Heart right ventricle (tissue), 16 donors: ENCODE measurements at regions not wholly inside any gene's neighbourhood (a gene's known extent, or its start where the extent isn't known, plus 50 kb on each side); places are given as distances from the start of the nearest gene placed in this dataset.

Source experiments
- ATAC-seq, 8 donors: fragments of 200-7000 bp; cut with Tn5 transposase; one replicate each; pipeline ENCODE4 v1.9.1; 2020; ENCODE audit warnings: mild to moderate bottlenecking in 8 of 8, moderate library complexity in 8 of 8, moderate number of reproducible peaks in 1 of 8
- DNase-seq, 2 donors: peaks; one replicate each; pipeline ENCODE4 v3.0.0-alpha.2; 2020
- H3K27ac ChIP-seq, 10 donors: fragments of 200-600 bp; sonication (generic) in 2 of 10; one replicate each; pipeline versions ENCODE4 v1.5.0 to v1.8.0; 2020 to 2022; ENCODE audit warnings: mild to moderate bottlenecking in 3 of 10
- H3K27me3 ChIP-seq, 7 donors: fragments of 200-600 bp; one replicate each; pipeline ENCODE4 v1.8.0; 2021 to 2022; ENCODE audit warnings: mild to moderate bottlenecking in 2 of 7
- H3K36me3 ChIP-seq, 9 donors: fragments of 200-600 bp; sonication (generic) in 1 of 9; one replicate each; pipeline versions ENCODE4 v1.5.0 to v1.8.0; 2020 to 2022; ENCODE audit warnings: mild to moderate bottlenecking in 2 of 9
- H3K4me1 ChIP-seq, 9 donors: fragments of 200-600 bp; sonication (generic) in 1 of 9; one replicate each; pipeline versions ENCODE4 v1.5.0 to v1.8.0; 2020 to 2022; ENCODE audit warnings: mild to moderate bottlenecking in 4 of 9
- H3K4me3 ChIP-seq, 10 donors: fragments of 200-600 bp; sonication (generic) in 2 of 10; one replicate each; pipeline versions ENCODE4 v1.5.0 to v1.8.0; 2020 to 2022; ENCODE audit warnings: mild to moderate bottlenecking in 7 of 10, moderate library complexity in 2 of 10
- H3K9me3 ChIP-seq, 11 donors: fragments of 200-600 bp in 10 of 11; sonication (generic) in 2 of 11; one replicate each; pipeline versions ENCODE4 v1.5.0 to v1.8.0; 2013 to 2022; ENCODE audit warnings: mild to moderate bottlenecking in 2 of 11, control low read depth in 1 of 11, moderate library complexity in 1 of 11
- WGBS, 2 donors: extraction: QIAGEN DNeasy Blood & Tissue Kit; methylation state at CpG; one replicate each; pipeline ENCODE4 v1.1.7; 2013; ENCODE audit warnings: inconsistent platforms in 1 of 2; 5-methylcytosine and 5-hydroxymethylcytosine counted together
- intact Hi-C, 10 donors: fragments of 100-400 bp; cut with DNase I; formaldehyde crosslinking; loops; one replicate each; pipeline versions ENCODE4 v1.11.1 to v1.14.2; 2022
- TF ChIP-seq, protein P1 (sequence below), 9 donors: fragments of 200-600 bp; sonication (generic) in 2 of 9; IDR thresholded peaks; one replicate each; pipeline versions ENCODE4 v1.5.0 to v1.8.0; 2021 to 2022; ENCODE audit warnings: antibody characterized with exemption in 9 of 9, mild to moderate bottlenecking in 5 of 9, moderate library complexity in 1 of 9
- donor health status: Arrhythmogenic right ventricular cardiomyopathy.
- donor health status: ischemic (EF 13 %, LVEDD 7.1; RV severe dilation, severe dysfunction).
- donor health status: healthy with polysubstance abuse.
- donor health status: DM: no; HTN: yes; CAD: no.
- donor health status: DM: no; HTN: no; CAD: no.
- donor health status: ischemic (EF 25% LVEDD 6.9; RV normal size, moderate dysfunction).
- donor health status: ischemic (EF 25% LVEDD 5.7; RV mildly dilated, moderate dysfunction).
- donor health status: healthy.
- donor health status: DM: yes; HTN: yes; CAD: no.
- donor health status: Ischemic cardiomyopathy.
- donor health status: ischemic (EF 35%, LVEDD 5.7; RV mildly dilated, moderate dysfunction).
- donor health status: nonischemic (EF 11% LVEDD 7.7; RV severe dilation, severe dysfunction).
- donor health status: DM: yes; HTN: yes; CAD: no.
- donor health status: PGD.
- donor health status: ischemic (EF 29% LVEDD 5.4; RV normal size, mild dysfunction).
- donor health status: nonischemic (EF 23%, LVEDD 6.1; RV moderate dilation, normal function).

DNA sequence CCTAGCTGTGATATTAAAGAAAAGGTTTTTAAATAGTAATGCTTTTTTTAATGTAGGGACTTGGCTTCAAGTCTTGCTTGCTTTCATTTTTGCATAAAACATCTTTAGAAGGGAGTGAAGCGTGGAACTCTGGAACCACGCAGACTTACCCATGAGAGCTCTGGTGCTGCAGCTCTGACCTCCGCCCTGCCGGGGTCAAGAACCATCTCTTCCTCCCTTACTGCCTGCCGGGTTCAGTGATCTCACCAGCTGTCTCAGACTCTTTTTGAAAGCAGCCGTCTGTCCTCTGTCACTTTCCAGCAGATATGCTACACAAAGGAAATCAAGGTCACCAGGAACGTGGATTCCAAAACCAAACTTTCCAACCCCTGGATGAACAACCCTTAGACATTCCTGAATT, 353.8 kb downstream of the GPR37 start:
- no peaks in the 10 kb centered on the region for H3K36me3 ChIP-seq
- no peak overlapping the region for H3K27ac ChIP-seq
- intact Hi-C loops, result no loop called here
- peak overlapping the region in 1 of 10 donors; percentile 6 for H3K4me3 ChIP-seq
- WGBS, 2 donors, result 18 to 22% methylated on average over 7 of the region's 7 CpGs
- DNase-seq, result peak in 1 of 2 donors; percentile 5
- TF ChIP-seq, protein P1, sequence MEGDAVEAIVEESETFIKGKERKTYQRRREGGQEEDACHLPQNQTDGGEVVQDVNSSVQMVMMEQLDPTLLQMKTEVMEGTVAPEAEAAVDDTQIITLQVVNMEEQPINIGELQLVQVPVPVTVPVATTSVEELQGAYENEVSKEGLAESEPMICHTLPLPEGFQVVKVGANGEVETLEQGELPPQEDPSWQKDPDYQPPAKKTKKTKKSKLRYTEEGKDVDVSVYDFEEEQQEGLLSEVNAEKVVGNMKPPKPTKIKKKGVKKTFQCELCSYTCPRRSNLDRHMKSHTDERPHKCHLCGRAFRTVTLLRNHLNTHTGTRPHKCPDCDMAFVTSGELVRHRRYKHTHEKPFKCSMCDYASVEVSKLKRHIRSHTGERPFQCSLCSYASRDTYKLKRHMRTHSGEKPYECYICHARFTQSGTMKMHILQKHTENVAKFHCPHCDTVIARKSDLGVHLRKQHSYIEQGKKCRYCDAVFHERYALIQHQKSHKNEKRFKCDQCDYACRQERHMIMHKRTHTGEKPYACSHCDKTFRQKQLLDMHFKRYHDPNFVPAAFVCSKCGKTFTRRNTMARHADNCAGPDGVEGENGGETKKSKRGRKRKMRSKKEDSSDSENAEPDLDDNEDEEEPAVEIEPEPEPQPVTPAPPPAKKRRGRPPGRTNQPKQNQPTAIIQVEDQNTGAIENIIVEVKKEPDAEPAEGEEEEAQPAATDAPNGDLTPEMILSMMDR (IDR thresholded peaks at IDR 0.05), result no peak
- H3K9me3 ChIP-seq, result no peaks in the 10 kb centered on the region
- ATAC-seq, result no peak
- H3K27me3 ChIP-seq, result no peaks in the 10 kb centered on the region
- H3K4me1 ChIP-seq, result peaks cover 0 to 9% (median 0%) of the 10 kb centered on the region in 9 donors

DNA sequence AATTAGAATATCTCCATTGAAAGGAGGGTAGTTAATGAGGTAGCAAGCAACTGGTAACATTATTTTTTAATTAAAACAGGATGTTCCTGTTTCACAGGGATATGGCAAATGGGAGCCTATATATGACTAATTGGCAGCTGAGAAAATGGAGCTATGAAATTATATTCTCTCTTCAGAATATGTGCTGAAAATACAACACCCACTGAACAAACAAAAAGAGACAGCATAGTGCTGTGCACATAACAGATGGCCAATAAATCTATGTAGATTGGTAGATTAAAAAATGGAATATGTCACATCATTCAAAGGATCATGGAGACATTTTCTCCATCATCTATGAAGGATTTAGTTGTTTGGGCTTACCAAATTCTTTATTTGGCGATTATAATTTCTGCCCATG, 362.0 kb downstream of the GPR37 start:
- Histone ChIP-seq H3K4me1 (no peaks in the 10 kb centered on the region), H3K27me3 (no peaks in the 10 kb centered on the region), H3K9me3 (no peaks in the 10 kb centered on the region), H3K4me3 (no peak overlapping the region), H3K27ac (no peak overlapping the region), H3K36me3 (no peaks in the 10 kb centered on the region)
- ATAC-seq (no peak), DNase-seq (no peak)
- TF ChIP-seq, protein P1 (IDR thresholded peaks at IDR 0.05), result no peak
- intact Hi-C loops, result no loop called here
- WGBS, 2 donors, result 75 to 78% methylated on average over 1 of the region's 1 CpG

DNA sequence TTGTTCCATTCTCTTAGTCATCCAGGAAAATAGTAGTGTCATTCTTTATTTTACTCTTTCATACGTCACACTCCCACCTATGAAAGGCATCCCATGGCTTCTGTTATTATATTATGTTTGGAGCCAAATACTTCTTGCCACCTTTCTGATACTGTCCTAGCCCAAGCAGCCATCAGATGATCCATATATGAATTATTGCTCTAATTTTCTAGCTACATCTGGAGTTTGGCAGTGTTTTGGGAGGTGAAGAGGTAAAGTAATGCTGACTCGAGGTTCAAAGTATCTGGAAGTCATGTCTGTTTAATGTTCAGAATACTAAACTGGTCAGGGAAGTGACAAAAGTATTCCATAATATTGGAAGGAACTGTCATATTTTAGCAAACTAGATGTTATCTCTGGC, 362.5 kb downstream of the GPR37 start:
- Histone ChIP-seq H3K27ac (no peak overlapping the region), H3K36me3 (no peaks in the 10 kb centered on the region), H3K27me3 (no peaks in the 10 kb centered on the region), H3K4me1 (no peaks in the 10 kb centered on the region), H3K4me3 (no peak overlapping the region), H3K9me3 (no peaks in the 10 kb centered on the region)
- 41 to 69% methylated on average over 2 of the region's 2 CpGs for WGBS, 2 donors
- DNase-seq (no peak), ATAC-seq (no peak)
- intact Hi-C loops, result no loop called here
- TF ChIP-seq, protein P1 (IDR thresholded peaks at IDR 0.05), result no peak

DNA sequence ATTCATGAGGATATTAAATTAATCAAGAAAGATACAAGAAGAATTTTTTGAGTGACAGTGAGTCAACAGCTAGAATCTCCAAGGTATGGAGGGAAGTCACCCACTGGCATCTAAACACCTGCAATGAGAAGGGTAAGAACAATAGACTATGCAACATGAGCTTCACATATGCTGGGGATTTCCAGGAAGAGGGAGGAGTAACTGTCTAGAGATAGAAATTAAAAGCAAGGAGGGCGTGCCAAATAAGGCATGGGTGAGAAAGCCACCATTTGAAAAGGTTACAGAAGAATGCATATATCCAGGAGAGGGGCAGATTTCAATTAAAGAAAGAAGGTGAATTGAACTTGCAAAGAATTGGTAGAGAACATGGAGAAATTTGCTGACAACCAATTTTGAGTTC, 365.7 kb downstream of the GPR37 start:
- no peak for DNase-seq
- intact Hi-C loops, result no loop called here
- 81 to 85% methylated on average over 1 of the region's 1 CpG for WGBS, 2 donors
- Histone ChIP-seq H3K9me3 (no peaks in the 10 kb centered on the region), H3K27me3 (no peaks in the 10 kb centered on the region), H3K36me3 (no peaks in the 10 kb centered on the region), H3K4me3 (no peak overlapping the region), H3K4me1 (no peaks in the 10 kb centered on the region), H3K27ac (no peak overlapping the region)
- TF ChIP-seq, protein P1 (IDR thresholded peaks at IDR 0.05), result no peak
- no peak for ATAC-seq
